Astrocyte (in vitro differentiated cells and primary cell): ENCODE measurements at regions not wholly inside any gene's neighbourhood (a gene's known extent, or its start where the extent isn't known, plus 50 kb on each side); places are given as distances from the start of the nearest gene placed in this dataset.

Source experiments
- DNase-seq: peaks from one replicate; pipeline ENCODE4 v3.0.0-alpha.2; 2010; ENCODE audit warnings: low read depth
- FAIRE-seq: peaks from 2 replicates; lab custom pipeline; 2011; peaks lifted over from hg19 to GRCh38; lab: Jason Lieb, UNC
- H2AFZ ChIP-seq: 2 replicates; pipeline ENCODE4 v1.6.0; 2012; ENCODE audit warnings: low read depth, low read length, inconsistent platforms
- H3K27ac ChIP-seq: 2 replicates; pipeline ENCODE4 v1.5.1; 2011; ENCODE audit warnings: low read depth, low read length, inconsistent platforms
- H3K27me3 ChIP-seq: 2 replicates; pipeline ENCODE4 v1.6.0; 2011; ENCODE audit warnings: low read length, inconsistent platforms; ENCODE audit not compliant: insufficient read depth
- H3K36me3 ChIP-seq: 2 replicates; pipeline ENCODE4 v1.5.1; 2011; ENCODE audit warnings: low read length, inconsistent platforms; ENCODE audit not compliant: insufficient read depth
- H3K4me1 ChIP-seq: 2 replicates; pipeline ENCODE4 v1.5.1; 2011; ENCODE audit warnings: low read length, inconsistent platforms; ENCODE audit not compliant: insufficient read depth
- H3K4me2 ChIP-seq: 2 replicates; pipeline ENCODE4 v1.6.0; 2012; ENCODE audit warnings: low read length, inconsistent platforms
- H3K4me3 ChIP-seq: 2 replicates; pipeline ENCODE4 v1.5.1; 2011; ENCODE audit warnings: low read depth, mild to moderate bottlenecking, low read length, inconsistent platforms; ENCODE audit not compliant: insufficient read depth
- H3K79me2 ChIP-seq: 2 replicates; pipeline ENCODE4 v1.6.0; 2012; ENCODE audit warnings: mild to moderate bottlenecking, low read length, inconsistent platforms; ENCODE audit not compliant: insufficient read depth
- H3K9ac ChIP-seq: 2 replicates; pipeline ENCODE4 v1.6.0; 2012; ENCODE audit warnings: mild to moderate bottlenecking, low read length, inconsistent platforms
- H3K9me3 ChIP-seq: 2 replicates; pipeline ENCODE4 v1.5.1; 2012; ENCODE audit warnings: low read depth, mild to moderate bottlenecking, low read length, inconsistent platforms; ENCODE audit not compliant: insufficient read depth
- H4K20me1 ChIP-seq: 2 replicates; pipeline ENCODE4 v1.6.0; 2012; ENCODE audit warnings: low read length, inconsistent platforms; ENCODE audit not compliant: insufficient read depth
- H3K27ac Mint-ChIP-seq: one replicate; pipeline ENCODE4 v1.8.0; 2021; ENCODE audit warnings: mild to moderate bottlenecking, mixed read lengths; ENCODE audit not compliant: unreplicated experiment
- H3K27me3 Mint-ChIP-seq: one replicate; pipeline ENCODE4 v1.8.0; 2021; ENCODE audit warnings: low read depth, mixed read lengths; ENCODE audit not compliant: unreplicated experiment
- H3K36me3 Mint-ChIP-seq: one replicate; pipeline ENCODE4 v1.8.0; 2021; ENCODE audit warnings: low read depth, mixed read lengths; ENCODE audit not compliant: unreplicated experiment
- H3K4me1 Mint-ChIP-seq: one replicate; pipeline ENCODE4 v1.8.0; 2021; ENCODE audit warnings: low read depth, mixed read lengths; ENCODE audit not compliant: unreplicated experiment
- H3K4me3 Mint-ChIP-seq: one replicate; pipeline ENCODE4 v1.8.0; 2021; ENCODE audit warnings: mild to moderate bottlenecking, moderate library complexity, mixed read lengths; ENCODE audit not compliant: unreplicated experiment
- H3K9me3 Mint-ChIP-seq: one replicate; pipeline ENCODE4 v1.8.0; 2021; ENCODE audit warnings: mild to moderate bottlenecking, mixed read lengths; ENCODE audit not compliant: unreplicated experiment
- EZH2 ChIP-seq: IDR thresholded peaks from 2 replicates; pipeline ENCODE4 v1.6.1; 2012; ENCODE audit warnings: mild to moderate bottlenecking, low read length, inconsistent platforms; ENCODE audit not compliant: insufficient read depth
- TF ChIP-seq, protein P1 (sequence below): IDR thresholded peaks from 2 replicates; pipeline ENCODE4 v1.5.1; 2011; ENCODE audit warnings: low read depth, mild to moderate bottlenecking, inconsistent platforms, low read length, moderate library complexity; ENCODE audit not compliant: insufficient read depth

- H3K9me3 ChIP-seq: no peaks in the 10 kb centered on the region
- FAIRE-seq (no peak), DNase-seq (no peak)
- H3K9ac ChIP-seq: no peak overlapping the region
- peaks cover 7% of the 10 kb centered on the region for H3K9me3 Mint-ChIP-seq
- H3K4me2 ChIP-seq: no peak overlapping the region
- no peaks in the 10 kb centered on the region for H3K27me3 Mint-ChIP-seq
- no peak overlapping the region for H3K4me3 ChIP-seq
- H3K36me3 Mint-ChIP-seq: no peaks in the 10 kb centered on the region
- H4K20me1 ChIP-seq: no peaks in the 10 kb centered on the region
- no peaks in the 10 kb centered on the region for H3K79me2 ChIP-seq
- H3K27ac Mint-ChIP-seq: no peak overlapping the region
- H3K36me3 ChIP-seq: no peaks in the 10 kb centered on the region
- TF ChIP-seq EZH2: no peak
- TF ChIP-seq, protein P1, sequence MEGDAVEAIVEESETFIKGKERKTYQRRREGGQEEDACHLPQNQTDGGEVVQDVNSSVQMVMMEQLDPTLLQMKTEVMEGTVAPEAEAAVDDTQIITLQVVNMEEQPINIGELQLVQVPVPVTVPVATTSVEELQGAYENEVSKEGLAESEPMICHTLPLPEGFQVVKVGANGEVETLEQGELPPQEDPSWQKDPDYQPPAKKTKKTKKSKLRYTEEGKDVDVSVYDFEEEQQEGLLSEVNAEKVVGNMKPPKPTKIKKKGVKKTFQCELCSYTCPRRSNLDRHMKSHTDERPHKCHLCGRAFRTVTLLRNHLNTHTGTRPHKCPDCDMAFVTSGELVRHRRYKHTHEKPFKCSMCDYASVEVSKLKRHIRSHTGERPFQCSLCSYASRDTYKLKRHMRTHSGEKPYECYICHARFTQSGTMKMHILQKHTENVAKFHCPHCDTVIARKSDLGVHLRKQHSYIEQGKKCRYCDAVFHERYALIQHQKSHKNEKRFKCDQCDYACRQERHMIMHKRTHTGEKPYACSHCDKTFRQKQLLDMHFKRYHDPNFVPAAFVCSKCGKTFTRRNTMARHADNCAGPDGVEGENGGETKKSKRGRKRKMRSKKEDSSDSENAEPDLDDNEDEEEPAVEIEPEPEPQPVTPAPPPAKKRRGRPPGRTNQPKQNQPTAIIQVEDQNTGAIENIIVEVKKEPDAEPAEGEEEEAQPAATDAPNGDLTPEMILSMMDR: no peak
- no peaks in the 10 kb centered on the region for H3K27me3 ChIP-seq
- H2AFZ ChIP-seq: no peak overlapping the region
- no peaks in the 10 kb centered on the region for H3K4me1 Mint-ChIP-seq
- H3K4me1 ChIP-seq: no peaks in the 10 kb centered on the region
- H3K4me3 Mint-ChIP-seq: no peak overlapping the region
- H3K27ac ChIP-seq: no peak overlapping the region
These were observed 56.9 kb upstream of the VCAN start for GRCh38 chr5:83414601-83415000.

DNA sequence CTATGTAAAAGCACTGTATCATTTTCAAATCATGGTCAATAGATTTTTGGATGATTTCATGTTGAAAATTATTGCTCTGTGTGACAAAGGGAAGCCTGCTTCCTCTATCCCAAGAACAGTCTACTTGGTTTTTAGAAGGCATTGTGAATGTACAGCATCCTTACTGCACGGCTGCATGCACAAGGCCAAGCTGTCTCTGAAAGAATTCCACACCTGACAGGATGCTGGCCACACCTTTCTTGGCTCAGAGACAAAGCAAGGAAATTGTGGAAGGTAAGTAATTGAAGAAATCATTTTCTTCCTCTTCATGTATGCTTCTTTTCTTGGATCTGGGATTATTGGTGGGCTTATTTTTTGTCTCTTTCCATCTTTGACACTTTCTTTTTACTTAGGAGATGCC is 53.7 kb upstream of the VCAN start:
- no peak overlapping the region for H3K27ac ChIP-seq
- H3K27me3 ChIP-seq: no peaks in the 10 kb centered on the region
- Mint-ChIP-seq H3K9me3 (peaks cover 6% of the 10 kb centered on the region), H3K27ac (no peak overlapping the region), H3K4me1 (no peaks in the 10 kb centered on the region), H3K36me3 (no peaks in the 10 kb centered on the region), H3K4me3 (no peak overlapping the region), H3K27me3 (no peaks in the 10 kb centered on the region)
- no peaks in the 10 kb centered on the region for H3K36me3 ChIP-seq
- no peak overlapping the region for H3K4me3 ChIP-seq
- no peak for FAIRE-seq
- H4K20me1 ChIP-seq: no peaks in the 10 kb centered on the region
- DNase-seq: no peak
- H2AFZ ChIP-seq: no peak overlapping the region
- H3K9ac ChIP-seq: no peak overlapping the region
- no peaks in the 10 kb centered on the region for H3K9me3 ChIP-seq
- H3K4me1 ChIP-seq: no peaks in the 10 kb centered on the region
- no peak for TF ChIP-seq EZH2
- TF ChIP-seq, protein P1: no peak
- no peak overlapping the region for H3K4me2 ChIP-seq
- H3K79me2 ChIP-seq: no peaks in the 10 kb centered on the region

GRCh38 chr5:83418356-83419321 is 52.9 kb upstream of the VCAN start:
- H3K4me2 ChIP-seq: peak overlapping the region; percentile 26
- no peaks in the 10 kb centered on the region for H3K27me3 ChIP-seq
- no peaks in the 10 kb centered on the region for H3K79me2 ChIP-seq
- H4K20me1 ChIP-seq: no peaks in the 10 kb centered on the region
- H3K27ac Mint-ChIP-seq: no peak overlapping the region
- peaks cover 6% of the 10 kb centered on the region for H3K9me3 Mint-ChIP-seq
- no peaks in the 10 kb centered on the region for H3K36me3 Mint-ChIP-seq
- H3K9me3 ChIP-seq: no peaks in the 10 kb centered on the region
- FAIRE-seq (no peak), DNase-seq (no peak)
- peak overlapping the region; percentile 7 for H2AFZ ChIP-seq
- H3K27me3 Mint-ChIP-seq: no peaks in the 10 kb centered on the region
- H3K36me3 ChIP-seq: no peaks in the 10 kb centered on the region
- no peak overlapping the region for H3K9ac ChIP-seq
- no peaks in the 10 kb centered on the region for H3K4me1 ChIP-seq
- no peak overlapping the region for H3K4me3 Mint-ChIP-seq
- no peak for TF ChIP-seq EZH2
- TF ChIP-seq, protein P1: no peak
- no peak overlapping the region for H3K27ac ChIP-seq
- no peak overlapping the region for H3K4me3 ChIP-seq
- H3K4me1 Mint-ChIP-seq: no peaks in the 10 kb centered on the region
